ENCODE measurements at regions not wholly inside any gene's neighbourhood (a gene's known extent, or its start where the extent isn't known, plus 50 kb on each side); places are given as distances from the start of the nearest gene placed in this dataset.
"Not testable (repeated sequence)": the region's sequence is repeated elsewhere in the genome, so short reads cannot be mapped to it uniquely, and the experiment has no call there.

DNA sequence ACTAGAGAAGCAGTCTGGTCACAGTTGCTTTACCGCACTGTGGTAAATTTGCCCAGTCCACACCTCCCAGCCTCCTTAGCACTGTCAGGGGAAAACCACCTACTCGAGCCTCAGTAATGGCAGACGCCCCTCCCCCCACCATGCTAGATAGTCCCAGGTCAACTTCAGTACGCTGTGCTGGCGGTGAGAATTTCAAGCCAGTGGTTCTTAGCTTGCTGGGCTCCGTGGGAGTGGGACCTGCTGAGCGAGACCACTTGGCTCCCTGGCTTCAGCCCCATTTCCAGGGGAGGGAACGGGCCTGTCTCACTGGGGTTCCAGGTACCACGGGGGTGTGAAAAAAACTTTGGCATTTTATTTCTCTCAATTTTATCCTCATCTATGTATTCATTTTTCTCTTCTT is 194.8 kb downstream of the TNFSF18 start:
- H2BK120ac ChIP-seq (replicated peaks; ENCODE audit: low read depth, low read length); H3K4me2 ChIP-seq (ENCODE audit: insufficient read depth in 1 of 2, low read depth in 2 of 2, low read length in 2 of 2); H3K4me3 ChIP-seq (ENCODE audit: extremely low read depth in 1 of 4, insufficient read depth in 2 of 4, low read depth in 3 of 4, low read length in 4 of 4); H3K4me1 ChIP-seq (replicated peaks in 1 of 4; ENCODE audit: control insufficient read depth in 3 of 4, insufficient read depth in 4 of 4, low read length in 3 of 4); H3K27ac ChIP-seq (ENCODE audit: low read depth, low read length); H2AK5ac ChIP-seq (ENCODE audit: low read depth, low read length); H3K56ac ChIP-seq (replicated peaks; ENCODE audit: insufficient read length, low read depth, low read length); H3K79me2 ChIP-seq (ENCODE audit: control insufficient read depth in 1 of 2, insufficient read depth in 2 of 2, low read length in 2 of 2); DNase-seq (ENCODE audit: low read depth in 1 of 2, low spot score in 2 of 2); H2BK15ac ChIP-seq (ENCODE audit: low read length); H4K91ac ChIP-seq (replicated peaks; ENCODE audit: insufficient read length, low read length); H4K8ac ChIP-seq (ENCODE audit: extremely low read depth, insufficient read depth, low read length); H2BK12ac ChIP-seq (ENCODE audit: low read depth, low read length); H3K4ac ChIP-seq (replicated peaks; ENCODE audit: insufficient read length, low read depth, low read length); H3K36me3 ChIP-seq (ENCODE audit: control insufficient read depth in 2 of 4, insufficient read depth in 4 of 4, low read length in 3 of 4); H3K18ac ChIP-seq (ENCODE audit: extremely low read depth, low read length); H3K9me3 ChIP-seq (ENCODE audit: insufficient read depth in 2 of 2, low read depth in 1 of 2, low read length in 1 of 2); H3K23ac ChIP-seq (ENCODE audit: insufficient read length); H3K23me2 ChIP-seq (ENCODE audit: low read depth, low read length); H2BK20ac ChIP-seq (ENCODE audit: low read length); POLR2A ChIA-PET (ENCODE audit: partially characterized antibody); H2BK5ac ChIP-seq (ENCODE audit: low read depth, low read length); H3K14ac ChIP-seq (ENCODE audit: insufficient read length); FAIRE-seq; H3K27me3 ChIP-seq (replicated peaks in 1 of 4; ENCODE audit: control insufficient read depth in 3 of 4, extremely low read depth in 1 of 4, insufficient read depth in 3 of 4, low read length in 3 of 4); H3K79me1 ChIP-seq (ENCODE audit: low read depth, low read length); H4K20me1 ChIP-seq (replicated peaks in 1 of 2; ENCODE audit: control insufficient read depth in 1 of 2, insufficient read depth in 2 of 2, low read length in 2 of 2); H3K9ac ChIP-seq (replicated peaks in 1 of 4; ENCODE audit: extremely low read depth in 1 of 4, low read depth in 3 of 4, low read length in 3 of 4); H4K5ac ChIP-seq (ENCODE audit: insufficient read length, low read depth, low read length): not testable (repeated sequence)
- CTCF ChIA-PET (ENCODE audit: partially characterized antibody), result interaction anchor here (1.0 kb wide), 1 partner anchor 31 kb away, joined by 4 read pairs; no protein-coding TSS in a partner anchor
- 0 out of 2 replicates have a peak overlapping the region, but pooled peaks have one; percentile 67 for H2AFZ ChIP-seq (ENCODE audit: low read length)
- 93% methylated on average over 9 of the region's 9 CpGs; no CpG with 5 or more reads in 1 of the 2 experiments for WGBS, 2 experiments (ENCODE audit: extremely low coverage in 1 of 2, insufficient coverage in 1 of 2, insufficient read length in 1 of 2, insufficient replicate concordance in 2 of 2, low coverage in 1 of 2, low lambda C conversion rate in 2 of 2, missing lambda C conversion rate in 1 of 2)

Data from H1 (cell line).